ENCODE measurements at regions not wholly inside any gene's neighbourhood (a gene's known extent, or its start where the extent isn't known, plus 50 kb on each side); places are given as distances from the start of the nearest gene placed in this dataset.

GRCh38 chr5:74205767-74206578 is 434.6 kb downstream of the ENC1 start:
- WGBS, 2 experiments (ENCODE audit: extremely low coverage in 1 of 2, insufficient coverage in 1 of 2, insufficient read length in 1 of 2, insufficient replicate concordance in 2 of 2, low coverage in 1 of 2, low lambda C conversion rate in 2 of 2, missing lambda C conversion rate in 1 of 2), result 88% methylated on average over 6 of the region's 6 CpGs; no CpG with 5 or more reads in 1 of the 2 experiments
- Histone ChIP-seq H2BK20ac (ENCODE audit: low read length) (no peak overlapping the region), H3K4me2 (ENCODE audit: insufficient read depth in 1 of 2, low read depth in 2 of 2, low read length in 2 of 2) (no peak overlapping the region; a peak in 1 of 4 replicates), H3K4me3 (ENCODE audit: extremely low read depth in 1 of 4, insufficient read depth in 2 of 4, low read depth in 3 of 4, low read length in 4 of 4) (no peak overlapping the region), H3K9ac (replicated peaks in 1 of 4; ENCODE audit: extremely low read depth in 1 of 4, low read depth in 3 of 4, low read length in 3 of 4) (no peak overlapping the region), H4K8ac (ENCODE audit: extremely low read depth, insufficient read depth, low read length) (no peak overlapping the region), H3K27me3 (replicated peaks in 1 of 4; ENCODE audit: control insufficient read depth in 3 of 4, extremely low read depth in 1 of 4, insufficient read depth in 3 of 4, low read length in 3 of 4) (no peaks in the 10 kb centered on the region; a peak in 1 of 7 replicates), H2BK5ac (ENCODE audit: low read depth, low read length) (no peak overlapping the region), H3K79me1 (ENCODE audit: low read depth, low read length) (no peaks in the 10 kb centered on the region), H3K79me2 (ENCODE audit: control insufficient read depth in 1 of 2, insufficient read depth in 2 of 2, low read length in 2 of 2) (no peaks in the 10 kb centered on the region), H3K23me2 (ENCODE audit: low read depth, low read length) (no peaks in the 10 kb centered on the region), H2AK5ac (ENCODE audit: low read depth, low read length) (no peak overlapping the region), H4K20me1 (replicated peaks in 1 of 2; ENCODE audit: control insufficient read depth in 1 of 2, insufficient read depth in 2 of 2, low read length in 2 of 2) (no peaks in the 10 kb centered on the region), H2BK120ac (replicated peaks; ENCODE audit: low read depth, low read length) (no peak overlapping the region), H2BK15ac (ENCODE audit: low read length) (no peak overlapping the region), H3K9me3 (ENCODE audit: insufficient read depth in 2 of 2, low read depth in 1 of 2, low read length in 1 of 2) (no peaks in the 10 kb centered on the region), H3K4ac (replicated peaks; ENCODE audit: insufficient read length, low read depth, low read length) (no peak overlapping the region), H4K91ac (replicated peaks; ENCODE audit: insufficient read length, low read length) (no peak overlapping the region), H3K27ac (ENCODE audit: low read depth, low read length) (no peak overlapping the region), H2AFZ (ENCODE audit: low read length) (no peak overlapping the region), H3K14ac (ENCODE audit: insufficient read length) (no peak overlapping the region), H3K23ac (ENCODE audit: insufficient read length) (no peak overlapping the region), H3K36me3 (ENCODE audit: control insufficient read depth in 2 of 4, insufficient read depth in 4 of 4, low read length in 3 of 4) (no peaks in the 10 kb centered on the region), H2BK12ac (ENCODE audit: low read depth, low read length) (no peak overlapping the region), H3K4me1 (replicated peaks in 1 of 4; ENCODE audit: control insufficient read depth in 3 of 4, insufficient read depth in 4 of 4, low read length in 3 of 4) (peaks cover 2 to 8% (median 5%) of the 10 kb centered on the region in 4 experiments; a peak in 6 of 7 replicates), H4K5ac (ENCODE audit: insufficient read length, low read depth, low read length) (no peak overlapping the region), H3K18ac (ENCODE audit: extremely low read depth, low read length) (no peak overlapping the region), H3K56ac (replicated peaks; ENCODE audit: insufficient read length, low read depth, low read length) (no peak overlapping the region)
- no peak for FAIRE-seq
- ChIA-PET CTCF (ENCODE audit: partially characterized antibody) (interaction anchor here (0.6 to 1.5 kb wide), 4 partner anchors 150 to 436 kb away, joined by 3 to 6 read pairs (median 4); no protein-coding TSS in a partner anchor), POLR2A (ENCODE audit: partially characterized antibody) (no interaction called here)
- TF ChIP-seq GABPA (IDR thresholded peaks at IDR 0.05; ENCODE audit: borderline replicate concordance, insufficient read depth, low read length) (no peak), CTBP2 (IDR thresholded peaks at IDR 0.05; ENCODE audit: borderline replicate concordance, insufficient read depth, insufficient read length, low read length) (no peak), FOSL1 (IDR thresholded peaks at IDR 0.05; ENCODE audit: insufficient read depth, low read depth, low read length) (no peak), TAF1 (IDR thresholded peaks at IDR 0.05; ENCODE audit: low read depth, low read length) (no peak)
- no peak for DNase-seq (ENCODE audit: low read depth in 1 of 2, low spot score in 2 of 2)
